OCI-M2 (cell line): ENCODE measurements at regions not wholly inside any gene's neighbourhood (a gene's known extent, or its start where the extent isn't known, plus 50 kb on each side); places are given as distances from the start of the nearest gene placed in this dataset.

Experiments used
- DNase-seq: peaks from one replicate; lab custom pipeline; 2025; ENCODE audit not compliant: unreplicated experiment; lab: John Stamatoyannopoulos, UW

GRCh38 chr5:164742025-164742424 is 1236.6 kb downstream of the MAT2B start:
- no peak for DNase-seq

- DNase-seq = no peak
These were observed 1241.3 kb downstream of the MAT2B start for GRCh38 chr5:164746723-164747122.

DNA sequence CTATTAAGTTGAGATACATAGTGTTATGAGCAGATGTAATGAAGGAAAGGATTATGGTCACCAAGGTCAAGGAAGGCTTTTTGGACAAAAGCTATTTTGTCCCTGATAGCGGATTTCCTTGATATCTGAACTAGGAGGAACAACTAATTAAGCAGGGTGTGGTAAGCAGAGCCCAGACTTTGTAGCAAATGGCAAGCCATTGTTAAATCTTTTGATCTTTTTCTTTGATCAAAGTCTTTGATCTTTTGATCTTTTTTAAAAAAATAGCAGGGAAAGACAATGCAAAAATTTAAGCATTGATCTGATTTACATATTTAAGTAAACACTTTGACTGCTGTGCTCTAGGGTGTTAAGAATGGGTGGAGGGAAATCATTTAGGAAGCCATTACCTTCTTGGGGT is 1242.0 kb downstream of the MAT2B start:
- no peak for DNase-seq

DNA sequence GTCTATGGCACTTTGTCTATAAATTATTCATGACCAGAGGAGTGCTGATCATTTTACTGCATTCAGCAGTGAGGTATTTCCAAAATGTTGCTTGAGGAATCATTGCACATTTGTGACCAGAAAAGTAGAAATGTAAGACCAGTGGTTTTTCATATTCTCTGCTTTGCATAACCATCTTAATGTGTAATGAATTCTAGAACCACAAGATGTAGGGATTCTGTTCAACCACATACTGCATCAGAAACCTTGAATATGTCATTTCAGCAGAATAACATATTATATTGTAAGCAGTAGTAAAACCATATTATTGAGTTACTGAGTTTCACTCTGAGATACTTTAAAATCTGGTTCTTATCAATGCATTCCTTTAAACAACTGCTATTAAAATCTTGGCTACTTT is 1243.4 kb downstream of the MAT2B start:
- no peak for DNase-seq

DNA sequence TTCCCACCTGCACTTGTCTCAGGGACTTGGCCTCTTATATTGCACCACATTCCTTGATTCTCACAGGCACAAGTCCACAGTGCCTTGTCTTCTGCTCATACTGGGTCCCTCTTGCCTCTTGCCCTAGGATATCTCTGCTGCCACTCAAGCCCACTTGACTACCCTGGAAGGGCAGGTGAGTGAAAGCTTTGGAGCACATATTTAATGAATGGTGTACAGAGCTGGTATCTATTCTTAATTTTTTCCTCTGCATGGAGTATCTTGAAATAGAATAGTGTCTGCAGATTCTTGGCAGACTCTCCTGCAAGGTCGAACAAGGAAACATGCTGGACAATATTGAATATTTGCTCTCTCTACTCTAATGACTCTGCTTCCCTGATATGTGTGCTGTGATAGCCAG is 1248.0 kb downstream of the MAT2B start:
- DNase-seq = no peak

GRCh38 chr5:164763206-164763605 is 1257.8 kb downstream of the MAT2B start:
- no peak for DNase-seq

GRCh38 chr5:164772122-164772521 is 1266.7 kb downstream of the MAT2B start:
- DNase-seq = no peak

- DNase-seq = no peak
These were observed 1278.8 kb downstream of the MAT2B start for GRCh38 chr5:164784230-164784629.

DNA sequence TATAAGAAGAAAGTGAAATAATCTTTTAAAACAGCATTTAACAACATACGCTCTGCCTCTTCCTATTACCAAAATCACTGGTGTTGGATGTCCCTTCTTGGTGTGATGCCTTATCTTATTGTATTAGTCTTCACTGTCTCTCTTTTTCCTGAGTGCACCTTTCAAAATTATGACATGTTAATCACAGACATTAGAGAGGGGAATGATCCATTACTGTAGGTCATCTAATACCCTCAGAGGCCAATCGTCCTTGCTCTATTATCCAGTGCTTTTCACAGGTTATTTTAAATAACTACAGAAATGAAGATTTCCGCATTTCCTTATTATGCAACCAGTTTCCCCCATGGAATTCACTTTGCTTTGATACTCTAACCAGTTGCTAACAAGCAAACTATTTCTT is 1292.7 kb downstream of the MAT2B start:
- DNase-seq = no peak

GRCh38 chr5:164799391-164799790 is 1294.0 kb downstream of the MAT2B start:
- no peak for DNase-seq

DNA sequence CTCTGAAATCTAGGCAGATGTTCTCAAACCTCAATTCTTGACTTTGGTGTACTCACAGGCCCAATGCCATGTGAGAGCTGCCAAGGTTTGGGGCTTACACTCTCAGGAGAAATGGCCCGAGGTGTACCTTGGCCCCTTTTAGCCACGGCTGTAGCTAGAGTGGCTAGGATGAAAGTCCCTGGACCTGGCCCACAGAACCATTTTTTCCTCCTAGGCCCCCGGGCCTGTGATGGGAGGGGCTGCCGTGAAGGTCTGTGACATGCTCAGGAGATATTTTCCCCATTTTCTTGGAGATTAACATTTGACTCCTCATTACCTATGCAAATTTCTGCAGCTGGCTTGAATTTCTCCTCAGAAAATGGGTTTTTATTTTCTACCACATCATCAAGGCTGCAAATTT is 1296.5 kb downstream of the MAT2B start:
- no peak for DNase-seq

- no peak for DNase-seq
These were observed 1304.4 kb downstream of the MAT2B start for GRCh38 chr5:164809821-164810220.

DNA sequence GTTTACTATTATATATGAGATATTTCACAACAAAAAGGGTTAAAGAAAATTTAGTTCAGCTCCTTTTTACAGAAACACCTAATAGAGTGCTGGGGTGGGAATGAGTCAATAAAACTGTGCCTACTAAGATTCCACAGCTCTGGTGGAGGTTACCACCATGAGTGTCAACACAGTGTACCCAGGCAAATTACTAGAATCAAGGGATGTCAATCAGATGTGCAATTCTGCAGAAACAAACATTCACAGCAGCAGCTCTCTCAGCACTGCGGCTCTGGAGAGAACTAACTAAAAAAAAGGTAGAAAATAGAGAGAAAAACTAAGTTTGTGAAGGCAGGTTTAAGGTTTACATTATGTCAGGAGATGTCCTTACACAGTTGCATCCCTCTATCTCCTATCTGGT is 1313.0 kb downstream of the MAT2B start:
- DNase-seq = no peak

DNA sequence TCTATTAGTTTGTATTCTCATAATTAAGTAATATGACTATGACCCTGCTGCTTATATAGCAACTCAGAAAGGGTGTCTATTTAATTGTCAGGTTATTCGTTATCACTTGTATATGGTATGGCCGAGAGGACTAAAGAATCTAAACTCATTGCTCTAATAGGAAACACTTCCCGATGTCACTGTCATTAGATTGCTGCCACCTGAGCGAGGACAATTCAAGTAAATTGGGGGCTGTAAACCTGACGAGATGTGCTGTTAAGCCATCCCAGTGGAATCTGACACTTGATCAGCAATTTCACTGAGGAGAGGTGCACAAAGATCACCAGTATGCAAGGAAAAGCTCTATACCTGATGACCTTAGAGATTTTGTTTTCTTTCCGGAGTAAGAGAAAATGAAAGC is 1319.3 kb downstream of the MAT2B start:
- no peak for DNase-seq

DNA sequence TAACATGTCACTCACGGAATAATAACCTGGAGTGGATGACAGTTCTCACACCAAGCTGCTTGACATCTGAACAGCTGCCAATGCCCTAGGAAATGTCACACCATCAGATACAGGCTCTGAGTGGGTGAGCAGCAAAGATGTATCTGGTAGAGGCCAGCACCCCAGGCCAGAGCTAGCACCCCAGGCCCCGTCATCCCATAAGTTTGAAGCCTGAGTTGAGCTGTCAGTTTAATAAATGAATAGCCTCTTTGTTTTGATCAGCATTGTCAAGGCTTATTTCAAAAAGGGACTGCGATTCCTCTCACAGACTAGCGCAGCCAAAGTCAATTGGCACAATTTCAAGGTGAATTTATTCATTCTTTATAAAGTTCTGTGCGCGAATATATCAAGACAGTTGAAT is 1327.1 kb downstream of the MAT2B start:
- DNase-seq = no peak

GRCh38 chr5:164844348-164844747 is 1338.9 kb downstream of the MAT2B start:
- no peak for DNase-seq

GRCh38 chr5:164860896-164861295 is 1355.5 kb downstream of the MAT2B start:
- no peak for DNase-seq

- no peak for DNase-seq
These were observed 1356.2 kb downstream of the MAT2B start for GRCh38 chr5:164861610-164862009.

GRCh38 chr5:164868761-164869160 is 1363.3 kb downstream of the MAT2B start:
- DNase-seq = no peak

DNA sequence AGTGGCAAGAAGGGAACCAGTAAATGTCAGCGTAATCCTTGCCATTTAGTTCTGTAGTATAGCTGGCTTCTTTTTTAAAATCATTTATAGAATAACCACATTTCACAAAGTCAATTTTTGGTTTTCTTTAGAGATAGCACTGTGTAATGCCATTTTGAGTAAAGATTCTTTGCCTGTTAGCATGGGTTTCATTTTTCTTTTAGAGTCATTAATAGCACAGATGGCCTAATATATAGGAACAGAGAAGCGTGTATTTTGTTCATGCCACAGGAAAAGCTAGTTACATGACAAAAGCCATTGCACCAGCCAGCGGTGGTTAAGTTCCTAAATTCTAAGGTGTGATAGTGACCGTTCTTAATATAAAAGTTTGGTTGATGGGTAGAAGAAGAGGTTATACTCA is 1363.9 kb downstream of the MAT2B start:
- DNase-seq = no peak

- DNase-seq = no peak
These were observed 1371.4 kb downstream of the MAT2B start for GRCh38 chr5:164876793-164877192.

- no peak for DNase-seq
These were observed 1376.0 kb downstream of the MAT2B start for GRCh38 chr5:164881442-164881841.

DNA sequence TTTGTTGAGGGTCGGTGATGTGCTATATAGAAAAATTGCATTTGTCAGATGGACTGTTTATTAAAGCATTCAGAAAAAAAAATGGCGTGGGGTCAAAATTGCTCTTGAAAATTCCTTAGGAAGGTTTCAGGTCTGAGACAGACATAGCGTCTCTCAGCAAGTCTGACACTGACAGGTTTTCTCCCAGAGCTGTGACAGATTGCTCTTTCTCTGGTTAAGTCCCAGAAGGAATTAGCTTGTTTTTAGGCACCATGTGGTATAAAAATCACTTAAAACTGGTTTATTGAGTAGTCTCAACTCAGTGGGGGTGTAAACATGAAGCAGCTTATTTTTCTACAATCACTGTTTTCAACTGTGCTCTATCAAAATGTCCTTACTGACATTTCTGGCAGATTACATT is 1379.8 kb downstream of the MAT2B start:
- no peak for DNase-seq

GRCh38 chr5:164893071-164893470 is 1387.7 kb downstream of the MAT2B start:
- no peak for DNase-seq
